ENCODE measurements at regions not wholly inside any gene's neighbourhood (a gene's known extent, or its start where the extent isn't known, plus 50 kb on each side); places are given as distances from the start of the nearest gene placed in this dataset.

- TF ChIP-seq Cebpa-rat (IDR thresholded peaks at IDR 0.05), result no peak
- Histone ChIP-seq H3K4me2 (no peak overlapping the region), H3K4me1 (peaks cover 6 to 15% (median 11%) of the 10 kb centered on the region in 10 experiments), H3K4me3 (no peak overlapping the region), H3K36me3 (no peaks in the 10 kb centered on the region), H3K27ac (no peak overlapping the region), H3K9ac (no peak overlapping the region), H4K20me1 (no peaks in the 10 kb centered on the region), H3K27me3 (0 out of 22 replicates have a peak, but pooled peaks cover 0 to 6% (median 0%) of the 10 kb centered on the region in 11 experiments), H3K9me3 (replicated peaks in 1 of 11) (no peaks in the 10 kb centered on the region)
Observed at GRCh38 chr20:1773816-1774215, 116.2 kb upstream of the SIRPG start.

GRCh38 chr20:1769491-1769890, 111.9 kb upstream of the SIRPG start:
- Histone ChIP-seq H3K9ac (no peak overlapping the region), H3K4me2 (no peak overlapping the region), H3K9me3 (replicated peaks in 1 of 11) (no peaks in the 10 kb centered on the region), H3K36me3 (no peaks in the 10 kb centered on the region), H3K4me3 (no peak overlapping the region), H3K4me1 (no peaks in the 10 kb centered on the region; a peak in 1 of 20 replicates), H3K27me3 (no peaks in the 10 kb centered on the region), H3K27ac (no peak overlapping the region), H4K20me1 (no peaks in the 10 kb centered on the region)
- TF ChIP-seq Cebpa-rat (IDR thresholded peaks at IDR 0.05), result no peak

GRCh38 chr20:1766731-1767130, 109.2 kb upstream of the SIRPG start:
- Histone ChIP-seq H3K4me1 (no peaks in the 10 kb centered on the region; a peak in 1 of 20 replicates), H3K4me3 (no peak overlapping the region), H3K27me3 (no peaks in the 10 kb centered on the region), H4K20me1 (no peaks in the 10 kb centered on the region), H3K9ac (no peak overlapping the region), H3K9me3 (replicated peaks in 1 of 11) (no peaks in the 10 kb centered on the region), H3K36me3 (no peaks in the 10 kb centered on the region), H3K27ac (no peak overlapping the region), H3K4me2 (no peak overlapping the region)
- TF ChIP-seq Cebpa-rat (IDR thresholded peaks at IDR 0.05), result no peak

GRCh38 chr20:1764136-1765033, 106.8 kb upstream of the SIRPG start:
- Histone ChIP-seq H3K27ac (no peak overlapping the region), H3K4me3 (no peak overlapping the region), H3K9me3 (replicated peaks in 1 of 11) (no peaks in the 10 kb centered on the region), H3K4me1 (no peaks in the 10 kb centered on the region; a peak in 1 of 20 replicates), H3K9ac (no peak overlapping the region), H4K20me1 (no peaks in the 10 kb centered on the region), H3K4me2 (peak overlapping the region in 1 of 11 experiments; percentile 47; a peak in 2 of 22 replicates), H3K27me3 (no peaks in the 10 kb centered on the region), H3K36me3 (no peaks in the 10 kb centered on the region)
- no peak for TF ChIP-seq Cebpa-rat (IDR thresholded peaks at IDR 0.05)

GRCh38 chr20:1761598-1761997, 104.0 kb upstream of the SIRPG start:
- Histone ChIP-seq H3K9ac (no peak overlapping the region), H3K9me3 (replicated peaks in 1 of 11) (no peaks in the 10 kb centered on the region), H3K27ac (no peak overlapping the region), H3K4me2 (no peak overlapping the region), H3K4me1 (peaks cover 0 to 15% (median 9%) of the 10 kb centered on the region in 10 experiments; a peak in 9 of 20 replicates), H3K27me3 (no peaks in the 10 kb centered on the region), H3K4me3 (no peak overlapping the region), H3K36me3 (no peaks in the 10 kb centered on the region), H4K20me1 (no peaks in the 10 kb centered on the region)
- TF ChIP-seq Cebpa-rat (IDR thresholded peaks at IDR 0.05), result no peak

- TF ChIP-seq Cebpa-rat (IDR thresholded peaks at IDR 0.05), result no peak
- H3K27me3 ChIP-seq, result no peaks in the 10 kb centered on the region
Observed at GRCh38 chr20:1761116-1761515, 103.5 kb upstream of the SIRPG start.

GRCh38 chr20:1758765-1759164, 101.2 kb upstream of the SIRPG start:
- Histone ChIP-seq H4K20me1 (no peaks in the 10 kb centered on the region), H3K36me3 (no peaks in the 10 kb centered on the region), H3K27me3 (no peaks in the 10 kb centered on the region), H3K9me3 (replicated peaks in 1 of 11) (no peaks in the 10 kb centered on the region), H3K4me3 (no peak overlapping the region), H3K27ac (no peak overlapping the region), H3K4me2 (no peak overlapping the region), H3K9ac (no peak overlapping the region), H3K4me1 (peaks cover 10 to 20% (median 13%) of the 10 kb centered on the region in 10 experiments; a peak in 19 of 20 replicates)
- no peak for TF ChIP-seq Cebpa-rat (IDR thresholded peaks at IDR 0.05)

More at GRCh38 chr20:1761116-1761515, 103.5 kb upstream of the SIRPG start:
- no peaks in the 10 kb centered on the region for H3K36me3 ChIP-seq
- H4K20me1 ChIP-seq, result no peaks in the 10 kb centered on the region
- no peak overlapping the region for H3K9ac ChIP-seq
- no peak overlapping the region for H3K27ac ChIP-seq
- H3K9me3 ChIP-seq (replicated peaks in 1 of 11), result no peaks in the 10 kb centered on the region
- H3K4me1 ChIP-seq, result peaks cover 0 to 18% (median 9%) of the 10 kb centered on the region in 10 experiments; a peak in 9 of 20 replicates
- H3K4me3 ChIP-seq, result no peak overlapping the region
- H3K4me2 ChIP-seq, result no peak overlapping the region

GRCh38 chr20:1757606-1758512, 100.3 kb upstream of the SIRPG start:
- H3K9ac ChIP-seq, result no peak overlapping the region
- no peak for TF ChIP-seq Cebpa-rat (IDR thresholded peaks at IDR 0.05)
- H3K27me3 ChIP-seq, result no peaks in the 10 kb centered on the region
- peaks cover 0 to 2% (median under 1%) of the 10 kb centered on the region in 11 experiments; a peak in 6 of 22 replicates for H3K9me3 ChIP-seq (replicated peaks in 1 of 11)
- H3K36me3 ChIP-seq, result no peaks in the 10 kb centered on the region
- no peak overlapping the region for H3K4me3 ChIP-seq
- H3K27ac ChIP-seq, result peak overlapping the region in 2 of 11 experiments; percentile 0 to 32; a peak in 1 of 22 replicates
- peak overlapping the region in 5 of 11 experiments; percentile 2 to 48 (median 27); a peak in 5 of 22 replicates for H3K4me2 ChIP-seq
- peaks cover 10 to 20% (median 13%) of the 10 kb centered on the region in 10 experiments; a peak in 19 of 20 replicates for H3K4me1 ChIP-seq
- no peaks in the 10 kb centered on the region for H4K20me1 ChIP-seq

- no peak for TF ChIP-seq Cebpa-rat (IDR thresholded peaks at IDR 0.05)
- H3K4me1 ChIP-seq, result peaks cover 10 to 20% (median 13%) of the 10 kb centered on the region in 10 experiments; a peak in 19 of 20 replicates
- peaks cover 3 to 10% (median 9%) of the 10 kb centered on the region in 11 experiments; a peak in 18 of 22 replicates for H3K9me3 ChIP-seq (replicated peaks in 1 of 11)
- H3K27ac ChIP-seq, result peak overlapping the region in 2 of 11 experiments; percentile 0 to 32; a peak in 1 of 22 replicates
- no peaks in the 10 kb centered on the region for H3K27me3 ChIP-seq
- H3K4me3 ChIP-seq, result no peak overlapping the region
- peak overlapping the region in 6 of 11 experiments; percentile 13 to 48 (median 28); a peak in 8 of 22 replicates for H3K4me2 ChIP-seq
- H3K9ac ChIP-seq, result no peak overlapping the region
- H3K36me3 ChIP-seq, result no peaks in the 10 kb centered on the region
- no peaks in the 10 kb centered on the region for H4K20me1 ChIP-seq
Observed at GRCh38 chr20:1757072-1757471, 99.5 kb upstream of the SIRPG start.
